Osteocyte (in vitro differentiated cells): ENCODE measurements at regions not wholly inside any gene's neighbourhood (a gene's known extent, or its start where the extent isn't known, plus 50 kb on each side); places are given as distances from the start of the nearest gene placed in this dataset.
A peak's percentile ranks its signal among the peaks of the same experiment; 100 is the strongest.

Experiments used
- DNase-seq: peaks from one replicate; pipeline ENCODE4 v3.0.0; 2021; ENCODE audit warnings: mixed read lengths; ENCODE audit not compliant: unreplicated experiment; ENCODE audit errors: extremely low spot score
- H3K27ac Mint-ChIP-seq: one replicate; pipeline ENCODE4 v1.8.0; 2021; ENCODE audit warnings: mild to moderate bottlenecking, mixed read lengths; ENCODE audit not compliant: unreplicated experiment
- H3K27me3 Mint-ChIP-seq: one replicate; pipeline ENCODE4 v1.8.0; 2021; ENCODE audit warnings: mixed read lengths; ENCODE audit not compliant: unreplicated experiment
- H3K36me3 Mint-ChIP-seq: one replicate; pipeline ENCODE4 v1.8.0; 2021; ENCODE audit warnings: mixed read lengths; ENCODE audit not compliant: unreplicated experiment
- H3K4me1 Mint-ChIP-seq: one replicate; pipeline ENCODE4 v1.8.0; 2021; ENCODE audit warnings: mixed read lengths; ENCODE audit not compliant: unreplicated experiment
- H3K4me3 Mint-ChIP-seq: one replicate; pipeline ENCODE4 v1.8.0; 2021; ENCODE audit warnings: mild to moderate bottlenecking, moderate library complexity, mixed read lengths; ENCODE audit not compliant: unreplicated experiment
- H3K9me3 Mint-ChIP-seq: one replicate; pipeline ENCODE4 v1.8.0; 2021; ENCODE audit warnings: mixed read lengths; ENCODE audit not compliant: unreplicated experiment
- CTCF ChIP-seq: fragments of 200-600 bp; sonication (generic); IDR thresholded peaks from 2 replicates; pipeline ENCODE4 v1.5.0; 2021; ENCODE audit warnings: antibody characterized with exemption, mild to moderate bottlenecking, moderate library complexity

GRCh38 chr19:31531326-31531725, 182.1 kb upstream of the TSHZ3 start:
- Mint-ChIP-seq H3K27me3 (no peaks in the 10 kb centered on the region), H3K9me3 (peaks cover 22% of the 10 kb centered on the region), H3K4me3 (no peak overlapping the region), H3K36me3 (no peaks in the 10 kb centered on the region), H3K27ac (no peak overlapping the region), H3K4me1 (no peaks in the 10 kb centered on the region)
- TF ChIP-seq CTCF: no peak
- peak; percentile 46 for DNase-seq

GRCh38 chr19:31532034-31532433, 182.8 kb upstream of the TSHZ3 start:
- Mint-ChIP-seq H3K27ac (no peak overlapping the region), H3K9me3 (peaks cover 21% of the 10 kb centered on the region), H3K4me3 (no peak overlapping the region), H3K36me3 (no peaks in the 10 kb centered on the region), H3K27me3 (no peaks in the 10 kb centered on the region), H3K4me1 (no peaks in the 10 kb centered on the region)
- no peak for TF ChIP-seq CTCF
- DNase-seq: peak; percentile 46

- TF ChIP-seq CTCF: no peak
- Mint-ChIP-seq H3K27me3 (no peaks in the 10 kb centered on the region), H3K4me1 (no peaks in the 10 kb centered on the region), H3K9me3 (peaks cover 21% of the 10 kb centered on the region), H3K4me3 (no peak overlapping the region), H3K36me3 (no peaks in the 10 kb centered on the region), H3K27ac (no peak overlapping the region)
- peak; percentile 17 for DNase-seq
Measured at GRCh38 chr19:31533114-31533513, 183.9 kb upstream of the TSHZ3 start.

- Mint-ChIP-seq H3K4me1 (no peaks in the 10 kb centered on the region), H3K4me3 (no peak overlapping the region), H3K9me3 (peaks cover 21% of the 10 kb centered on the region), H3K36me3 (no peaks in the 10 kb centered on the region), H3K27me3 (no peaks in the 10 kb centered on the region), H3K27ac (no peak overlapping the region)
- no peak for DNase-seq
- TF ChIP-seq CTCF: no peak
Measured at GRCh38 chr19:31534231-31534630, 185.0 kb upstream of the TSHZ3 start.

- TF ChIP-seq CTCF: no peak
- no peak overlapping the region for H3K4me3 Mint-ChIP-seq
- H3K4me1 Mint-ChIP-seq: no peaks in the 10 kb centered on the region
- peaks cover 15% of the 10 kb centered on the region for H3K9me3 Mint-ChIP-seq
- peak; percentile 63 for DNase-seq
- H3K36me3 Mint-ChIP-seq: no peaks in the 10 kb centered on the region
- no peak overlapping the region for H3K27ac Mint-ChIP-seq
- no peaks in the 10 kb centered on the region for H3K27me3 Mint-ChIP-seq
Measured at GRCh38 chr19:31534786-31535657, 185.8 kb upstream of the TSHZ3 start.
